T-helper 1 cell treated with Interleukin-12 subunit alpha and Interleukin-12 subunit beta and Interleukin-4 antibody, amounts not matched to agents 30 μg/mL and 1 μg/mL, for 36 hours (primary cell): ENCODE measurements at regions not wholly inside any gene's neighbourhood (a gene's known extent, or its start where the extent isn't known, plus 50 kb on each side); places are given as distances from the start of the nearest gene placed in this dataset.

Experiments used
- H3K27ac Mint-ChIP-seq: one replicate; pipeline ENCODE4 v1.8.0; 2021; ENCODE audit warnings: mild to moderate bottlenecking, mixed read lengths
- H3K27me3 Mint-ChIP-seq: one replicate; pipeline ENCODE4 v1.8.0; 2021; ENCODE audit warnings: low read depth, mixed read lengths
- H3K36me3 Mint-ChIP-seq: one replicate; pipeline ENCODE4 v1.8.0; 2021; ENCODE audit warnings: low read depth, mixed read lengths
- H3K4me1 Mint-ChIP-seq: one replicate; pipeline ENCODE4 v1.8.0; 2021; ENCODE audit warnings: low read depth, mixed read lengths
- H3K4me3 Mint-ChIP-seq: one replicate; pipeline ENCODE4 v1.8.0; 2021; ENCODE audit warnings: mild to moderate bottlenecking, moderate library complexity, mixed read lengths
- H3K9me3 Mint-ChIP-seq: one replicate; pipeline ENCODE4 v1.8.0; 2021; ENCODE audit warnings: mixed read lengths

DNA sequence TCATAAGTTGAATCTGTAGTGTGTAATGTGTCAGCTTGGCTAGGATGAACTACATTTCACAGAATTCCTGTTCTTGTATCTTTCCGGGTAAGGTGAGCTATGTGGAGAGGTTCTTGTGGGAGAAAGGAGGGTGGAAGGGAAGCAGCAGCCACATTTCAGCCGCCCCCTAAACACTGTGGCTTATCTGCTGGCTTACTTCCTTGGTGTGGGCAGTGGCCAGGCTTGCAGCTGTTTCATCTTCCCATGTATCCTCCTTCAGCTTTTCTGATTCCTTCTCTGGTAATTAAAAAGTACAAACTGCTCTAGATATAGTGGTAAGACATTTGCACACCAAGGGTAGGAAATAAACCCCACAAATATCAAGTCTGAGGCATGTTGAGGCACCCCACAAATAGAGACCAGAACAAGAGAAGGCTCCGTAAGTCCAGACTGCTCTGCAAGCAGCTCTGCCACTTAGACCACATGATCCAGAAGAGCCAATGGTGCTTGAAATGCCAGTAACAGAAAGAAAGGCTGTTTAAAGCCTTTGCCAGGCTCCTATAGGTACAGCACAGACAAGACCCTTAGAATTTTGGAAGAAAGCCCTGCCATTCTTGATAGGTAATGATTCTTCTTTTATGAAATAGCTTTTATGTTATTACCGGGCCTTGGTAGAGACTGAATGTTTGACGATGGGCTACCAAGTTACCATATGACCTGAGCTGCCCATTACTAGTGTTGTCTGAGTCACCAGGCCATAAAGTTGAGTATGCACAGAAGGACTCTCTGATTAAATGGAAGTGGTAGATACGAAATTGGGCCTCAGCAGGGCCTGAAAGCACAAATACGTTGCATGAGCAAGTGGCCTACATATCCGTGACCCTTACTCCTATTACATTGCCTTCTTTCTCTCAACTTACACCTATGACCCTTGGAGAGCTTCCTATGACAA is 215.0 kb upstream of the SGK1 start:
- no peak overlapping the region for H3K27ac Mint-ChIP-seq
- H3K4me1 Mint-ChIP-seq = peaks cover 40% of the 10 kb centered on the region
- H3K36me3 Mint-ChIP-seq = peaks cover 4% of the 10 kb centered on the region
- no peaks in the 10 kb centered on the region for H3K27me3 Mint-ChIP-seq
- no peak overlapping the region for H3K4me3 Mint-ChIP-seq
- peaks cover 7% of the 10 kb centered on the region for H3K9me3 Mint-ChIP-seq

DNA sequence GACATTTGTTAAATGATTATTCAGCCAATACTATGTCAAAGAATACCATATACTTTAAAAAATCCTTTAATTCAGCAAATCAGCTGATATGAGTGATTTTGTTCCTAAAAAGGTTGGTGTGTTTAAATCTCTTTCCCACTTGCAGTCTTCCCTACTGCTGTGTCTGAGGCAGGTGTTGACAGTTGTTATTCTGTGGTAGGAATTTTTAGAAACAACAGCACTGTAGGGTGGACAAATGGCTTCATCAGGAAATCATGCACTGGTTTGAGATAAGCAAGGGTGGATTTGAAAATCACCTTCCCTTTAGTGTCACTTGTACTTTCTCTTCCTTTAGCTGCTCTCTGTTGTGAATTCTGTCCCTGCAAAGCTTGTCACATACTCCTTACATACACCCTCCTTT is 213.7 kb upstream of the SGK1 start:
- H3K27me3 Mint-ChIP-seq = no peaks in the 10 kb centered on the region
- H3K9me3 Mint-ChIP-seq = peaks cover 7% of the 10 kb centered on the region

DNA sequence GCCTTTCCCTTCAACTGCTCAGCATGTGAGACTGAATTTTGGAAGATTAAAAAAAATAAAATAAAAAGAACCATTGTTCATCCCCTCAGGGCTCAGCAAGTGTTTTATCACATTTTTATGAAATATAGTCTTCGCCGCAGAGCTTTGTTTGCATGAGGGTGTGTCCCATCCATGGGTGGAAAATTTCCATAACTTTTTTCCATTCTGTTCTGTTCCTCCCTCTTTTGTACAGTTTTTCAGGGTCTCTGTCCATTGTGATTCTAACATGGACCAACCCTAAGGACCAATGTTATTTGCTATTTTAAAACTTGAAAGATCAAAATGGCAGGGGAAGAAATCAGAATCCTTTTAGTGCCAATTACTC is 213.3 kb upstream of the SGK1 start:
- H3K27ac Mint-ChIP-seq = no peak overlapping the region
- H3K27me3 Mint-ChIP-seq = no peaks in the 10 kb centered on the region
- peaks cover 7% of the 10 kb centered on the region for H3K9me3 Mint-ChIP-seq
- peaks cover 4% of the 10 kb centered on the region for H3K36me3 Mint-ChIP-seq
- H3K4me3 Mint-ChIP-seq = no peak overlapping the region
- H3K4me1 Mint-ChIP-seq = peaks cover 45% of the 10 kb centered on the region

More for the DNA sequence above, 213.7 kb upstream of the SGK1 start:
- Mint-ChIP-seq H3K36me3 (peaks cover 4% of the 10 kb centered on the region), H3K27ac (no peak overlapping the region), H3K4me3 (no peak overlapping the region), H3K4me1 (peaks cover 45% of the 10 kb centered on the region)

DNA sequence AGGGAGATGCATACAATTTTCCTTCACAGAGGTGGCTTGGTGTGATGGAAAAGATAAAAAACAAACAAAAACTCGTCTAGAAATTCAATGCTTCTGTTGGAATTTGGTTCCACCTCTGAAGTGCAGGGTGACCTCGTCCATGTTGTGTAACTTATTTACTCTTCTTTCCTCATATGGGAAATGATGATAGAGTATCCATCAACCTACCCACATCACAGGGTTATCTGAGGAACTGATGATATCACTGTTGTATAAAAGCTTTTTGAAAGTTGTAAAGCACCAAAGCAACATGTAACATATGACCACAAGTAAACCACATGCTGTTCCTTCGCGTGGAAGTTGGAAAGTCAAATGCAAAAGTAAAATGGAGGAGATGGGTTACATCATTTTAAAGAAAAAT is 212.0 kb upstream of the SGK1 start:
- H3K36me3 Mint-ChIP-seq = peaks cover 4% of the 10 kb centered on the region
- peak overlapping the region; percentile 8 for H3K27ac Mint-ChIP-seq
- no peaks in the 10 kb centered on the region for H3K27me3 Mint-ChIP-seq
- H3K4me1 Mint-ChIP-seq = peaks cover 47% of the 10 kb centered on the region
- peak overlapping the region; percentile 1 for H3K4me3 Mint-ChIP-seq
- H3K9me3 Mint-ChIP-seq = peaks cover 7% of the 10 kb centered on the region

DNA sequence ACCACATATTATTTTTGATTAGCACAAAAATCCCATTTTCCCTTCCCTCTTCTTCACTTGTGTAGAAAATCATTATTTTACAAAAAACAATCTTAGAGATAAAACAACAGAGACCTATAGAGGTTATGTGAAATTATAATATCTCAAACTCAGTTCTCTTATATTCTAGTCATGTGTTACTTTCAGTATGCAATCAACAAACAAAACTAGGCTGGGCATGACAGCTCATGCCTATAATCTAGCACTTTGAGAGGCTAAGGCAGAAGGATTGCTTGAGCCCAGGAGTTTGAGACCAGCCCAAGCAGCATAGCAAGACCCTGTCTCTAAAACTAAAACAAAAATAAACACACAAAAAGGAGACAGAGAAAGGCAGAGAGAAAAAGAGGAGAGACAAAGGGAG is 211.4 kb upstream of the SGK1 start:
- H3K27ac Mint-ChIP-seq = peak overlapping the region; percentile 10
- H3K4me3 Mint-ChIP-seq = peak overlapping the region; percentile 28
- H3K4me1 Mint-ChIP-seq = peaks cover 42% of the 10 kb centered on the region
- peaks cover 7% of the 10 kb centered on the region for H3K9me3 Mint-ChIP-seq
- no peaks in the 10 kb centered on the region for H3K27me3 Mint-ChIP-seq
- H3K36me3 Mint-ChIP-seq = peaks cover 4% of the 10 kb centered on the region

DNA sequence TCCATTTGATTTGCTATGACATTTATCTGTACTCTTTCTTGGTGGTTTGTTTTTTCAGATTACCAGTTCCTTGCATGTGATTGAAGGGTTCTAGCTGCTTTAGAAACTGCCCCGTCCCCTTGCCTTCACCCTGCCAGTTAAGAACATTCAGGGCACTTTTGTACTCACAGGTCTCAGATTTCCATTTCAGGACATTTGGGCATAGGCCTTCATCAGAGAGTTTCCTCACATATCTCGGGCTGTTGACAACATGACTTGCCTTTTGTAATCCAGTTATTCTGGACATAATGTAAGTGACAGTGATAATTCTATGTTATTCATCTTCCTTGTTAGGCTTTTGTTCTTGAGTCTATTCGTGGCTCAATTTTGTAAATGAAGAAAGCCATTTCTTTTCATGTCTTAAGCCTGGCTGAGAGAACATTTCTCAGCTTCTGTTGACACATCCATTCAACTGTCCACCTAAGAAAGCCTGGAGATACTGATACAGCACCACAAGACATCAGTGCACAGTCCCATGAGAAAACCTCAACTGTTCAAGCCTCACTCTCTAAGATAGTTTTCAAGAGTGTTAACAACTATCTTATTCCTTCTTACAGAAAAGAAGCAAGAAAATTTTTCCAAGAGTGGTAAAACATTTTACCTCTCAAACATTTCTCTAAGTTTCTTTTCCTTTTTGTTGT is 209.3 kb upstream of the SGK1 start:
- Mint-ChIP-seq H3K27ac (no peak overlapping the region), H3K27me3 (no peaks in the 10 kb centered on the region), H3K4me3 (no peak overlapping the region), H3K9me3 (peaks cover 4% of the 10 kb centered on the region), H3K4me1 (peaks cover 34% of the 10 kb centered on the region), H3K36me3 (peaks cover 2% of the 10 kb centered on the region)

DNA sequence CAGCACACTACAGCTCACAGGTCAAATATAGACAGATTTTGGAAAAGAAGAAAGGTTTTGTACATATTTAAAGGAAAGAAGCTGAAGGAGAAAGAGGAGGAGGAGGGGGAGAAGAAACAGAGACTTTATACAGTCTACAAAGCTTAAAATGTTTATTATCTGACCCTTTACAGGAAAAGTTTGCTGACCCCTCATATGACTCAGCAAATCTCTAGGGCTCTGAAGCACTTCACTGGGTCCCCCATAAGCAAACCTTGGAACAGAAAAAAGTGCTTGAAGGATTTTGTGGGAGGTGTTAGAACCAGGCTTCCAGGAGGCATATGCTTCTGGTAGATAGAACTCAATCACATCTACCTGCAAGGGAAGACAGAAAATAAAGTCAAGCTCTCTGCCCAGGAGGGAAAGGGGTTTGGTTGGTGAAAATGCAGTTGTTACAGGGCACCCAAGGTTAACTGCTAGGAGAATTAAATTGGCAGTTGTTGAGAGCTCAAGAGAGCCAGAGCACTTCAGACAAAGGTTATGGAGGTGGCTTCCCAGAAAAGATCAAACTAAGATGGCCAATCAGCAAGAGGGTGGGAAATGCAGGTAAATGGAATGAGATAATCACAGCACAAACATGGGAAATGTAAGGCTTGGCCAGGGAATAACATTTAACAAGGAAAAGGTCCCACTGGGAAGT is 207.4 kb upstream of the SGK1 start:
- peaks cover 36% of the 10 kb centered on the region for H3K4me1 Mint-ChIP-seq
- H3K36me3 Mint-ChIP-seq = peaks cover 4% of the 10 kb centered on the region
- no peaks in the 10 kb centered on the region for H3K27me3 Mint-ChIP-seq
- H3K9me3 Mint-ChIP-seq = peaks cover 4% of the 10 kb centered on the region
- no peak overlapping the region for H3K4me3 Mint-ChIP-seq
- no peak overlapping the region for H3K27ac Mint-ChIP-seq

DNA sequence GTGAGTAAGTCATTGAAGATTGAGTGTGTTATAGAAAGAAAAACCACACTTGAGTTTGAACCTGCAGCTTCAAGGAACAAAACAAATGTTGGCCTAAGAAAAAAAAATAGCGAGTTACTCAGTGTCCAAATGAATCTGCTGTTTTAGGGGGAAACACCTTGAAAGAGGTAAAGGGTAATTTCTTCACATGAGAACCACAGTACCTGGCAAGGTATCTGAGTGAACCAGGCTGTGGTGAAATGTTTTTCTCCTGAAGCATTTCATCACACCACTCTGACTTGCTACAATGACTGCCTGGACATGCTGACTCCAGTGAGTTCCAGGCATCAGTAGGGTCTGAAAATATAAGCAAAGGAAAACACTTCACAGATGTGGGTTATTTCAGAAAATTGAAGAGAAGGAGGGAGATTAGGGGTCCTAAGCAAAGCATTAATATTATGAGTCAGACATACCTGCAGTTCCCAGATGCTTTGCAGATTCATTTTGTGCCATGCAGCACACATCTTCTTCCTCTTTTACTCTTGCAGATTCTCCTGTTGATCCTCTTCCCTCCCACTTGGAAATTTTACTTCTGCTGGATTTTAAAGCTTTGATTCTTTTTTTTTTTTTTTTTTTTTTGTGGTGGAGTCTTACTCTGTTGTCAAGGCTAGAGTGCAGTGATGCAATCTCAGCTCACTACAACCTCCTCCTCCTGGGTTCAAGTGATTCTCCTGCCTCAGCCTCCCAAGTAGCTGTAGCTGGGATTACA is 206.2 kb upstream of the SGK1 start:
- Mint-ChIP-seq H3K4me3 (no peak overlapping the region), H3K36me3 (peaks cover 4% of the 10 kb centered on the region), H3K27me3 (no peaks in the 10 kb centered on the region), H3K4me1 (peaks cover 34% of the 10 kb centered on the region), H3K9me3 (no peaks in the 10 kb centered on the region), H3K27ac (no peak overlapping the region)

DNA sequence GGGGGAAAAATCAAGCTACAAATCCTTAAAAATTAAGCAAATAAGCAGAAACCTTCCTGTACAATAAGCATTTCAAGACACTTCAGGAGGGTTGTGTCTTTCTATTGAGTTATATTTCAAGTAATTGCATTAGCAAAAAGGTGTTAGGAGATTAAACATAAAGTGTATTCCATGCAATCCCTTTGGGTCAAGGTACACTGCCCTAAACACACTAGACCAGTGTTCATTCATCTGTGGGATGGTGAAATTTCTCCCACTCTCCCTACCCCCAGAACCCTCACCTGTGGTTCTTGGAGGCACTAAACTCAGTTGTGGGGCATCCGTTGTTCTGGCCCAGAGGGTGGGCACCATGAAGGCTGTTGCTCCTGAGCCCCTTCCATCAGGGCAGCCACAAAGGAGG is 205.1 kb upstream of the SGK1 start:
- H3K4me1 Mint-ChIP-seq = peaks cover 40% of the 10 kb centered on the region

DNA sequence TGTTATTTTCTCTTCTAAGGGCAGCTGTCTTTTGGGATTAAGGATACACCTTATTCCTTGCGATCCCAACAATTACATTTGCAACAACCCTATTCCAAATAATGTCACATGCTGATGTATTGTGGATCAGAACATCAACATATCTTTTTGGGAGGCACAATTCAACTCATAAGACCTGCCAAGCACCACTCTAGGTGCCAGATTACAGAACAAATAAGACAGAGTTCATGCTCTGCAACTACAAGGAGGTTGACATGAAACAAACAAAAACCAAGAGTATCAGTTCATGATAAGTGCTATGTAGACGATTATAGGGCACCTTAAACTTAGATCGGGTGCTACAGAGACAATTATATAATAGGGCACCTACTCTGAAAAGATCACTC is 203.2 kb upstream of the SGK1 start:
- H3K9me3 Mint-ChIP-seq = no peaks in the 10 kb centered on the region
- peaks cover 4% of the 10 kb centered on the region for H3K36me3 Mint-ChIP-seq
- peak overlapping the region; percentile 0 for H3K27ac Mint-ChIP-seq
- H3K27me3 Mint-ChIP-seq = no peaks in the 10 kb centered on the region
- no peak overlapping the region for H3K4me3 Mint-ChIP-seq
- peaks cover 39% of the 10 kb centered on the region for H3K4me1 Mint-ChIP-seq

More for the DNA sequence above, 205.1 kb upstream of the SGK1 start:
- H3K27ac Mint-ChIP-seq = no peak overlapping the region
- H3K4me3 Mint-ChIP-seq = no peak overlapping the region
- H3K27me3 Mint-ChIP-seq = no peaks in the 10 kb centered on the region
- H3K36me3 Mint-ChIP-seq = peaks cover 4% of the 10 kb centered on the region
- no peaks in the 10 kb centered on the region for H3K9me3 Mint-ChIP-seq

DNA sequence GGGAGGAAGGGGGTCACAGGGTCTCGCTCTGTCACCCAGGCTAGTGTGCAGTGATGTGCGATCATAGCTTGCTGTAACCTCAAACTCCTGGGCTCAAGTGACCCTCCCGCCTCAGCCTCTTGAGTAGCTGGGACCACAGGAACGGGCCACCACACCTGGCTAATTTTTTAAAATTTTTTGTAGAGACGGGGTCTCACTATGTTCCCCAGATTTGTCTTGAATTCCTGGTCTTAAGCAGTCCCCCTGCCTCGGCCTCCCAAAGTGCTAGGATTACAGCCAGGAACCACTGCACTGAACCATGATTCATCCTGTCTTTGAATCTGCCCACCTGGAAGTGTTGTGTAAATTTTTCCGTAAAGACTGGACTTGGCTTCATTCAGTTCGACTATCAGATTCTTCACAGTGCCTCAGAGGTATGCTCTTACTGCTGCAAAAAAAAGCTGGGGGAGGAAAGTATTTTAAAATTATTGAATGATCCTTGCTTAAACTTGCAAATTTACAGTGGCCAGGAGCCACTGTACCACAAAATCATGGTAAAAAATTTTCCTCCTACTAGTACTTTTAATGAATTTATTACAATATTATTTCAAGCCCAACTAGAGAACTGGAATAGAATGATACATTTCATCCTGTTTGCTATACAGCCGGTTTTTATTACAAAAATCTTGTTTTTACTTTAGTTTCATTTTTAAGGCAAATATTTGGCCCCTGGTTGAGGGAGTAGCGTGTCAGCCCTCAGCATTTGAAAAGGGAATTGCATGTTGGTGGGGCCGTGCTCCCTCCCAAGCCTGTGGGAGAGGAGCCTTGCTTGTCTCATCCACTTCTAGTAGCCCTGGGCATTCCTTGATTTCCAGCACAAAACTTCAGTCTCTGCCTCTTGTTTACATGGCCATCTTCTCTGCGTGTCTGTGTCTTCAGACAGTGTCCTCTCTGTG is 202.5 kb upstream of the SGK1 start:
- no peak overlapping the region for H3K4me3 Mint-ChIP-seq
- peaks cover 37% of the 10 kb centered on the region for H3K4me1 Mint-ChIP-seq
- H3K27ac Mint-ChIP-seq = peak overlapping the region; percentile 49
- no peaks in the 10 kb centered on the region for H3K9me3 Mint-ChIP-seq
- peaks cover 4% of the 10 kb centered on the region for H3K36me3 Mint-ChIP-seq
- no peaks in the 10 kb centered on the region for H3K27me3 Mint-ChIP-seq

DNA sequence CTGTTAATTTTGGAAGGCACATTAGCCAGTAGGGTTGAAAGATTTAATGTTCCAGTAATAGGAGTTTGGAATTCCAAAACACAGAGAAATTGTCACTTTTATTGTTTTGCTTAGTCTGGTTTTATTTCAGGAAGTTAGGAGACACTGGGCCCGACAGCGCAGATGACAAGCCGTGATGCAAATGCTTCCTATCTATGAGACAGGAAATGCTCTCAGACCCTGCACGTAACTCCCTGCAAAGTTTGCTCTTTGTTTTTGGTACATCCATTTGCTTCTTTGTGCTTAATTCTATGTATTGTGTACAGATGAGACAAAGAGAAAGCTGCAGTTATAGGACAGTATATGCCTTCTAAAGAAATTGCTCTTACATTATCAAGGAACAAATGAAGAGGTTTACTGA is 201.6 kb upstream of the SGK1 start:
- Mint-ChIP-seq H3K4me3 (peak overlapping the region; percentile 43), H3K9me3 (no peaks in the 10 kb centered on the region), H3K4me1 (peaks cover 33% of the 10 kb centered on the region), H3K27ac (peak overlapping the region; percentile 94), H3K36me3 (peaks cover 4% of the 10 kb centered on the region), H3K27me3 (no peaks in the 10 kb centered on the region)

DNA sequence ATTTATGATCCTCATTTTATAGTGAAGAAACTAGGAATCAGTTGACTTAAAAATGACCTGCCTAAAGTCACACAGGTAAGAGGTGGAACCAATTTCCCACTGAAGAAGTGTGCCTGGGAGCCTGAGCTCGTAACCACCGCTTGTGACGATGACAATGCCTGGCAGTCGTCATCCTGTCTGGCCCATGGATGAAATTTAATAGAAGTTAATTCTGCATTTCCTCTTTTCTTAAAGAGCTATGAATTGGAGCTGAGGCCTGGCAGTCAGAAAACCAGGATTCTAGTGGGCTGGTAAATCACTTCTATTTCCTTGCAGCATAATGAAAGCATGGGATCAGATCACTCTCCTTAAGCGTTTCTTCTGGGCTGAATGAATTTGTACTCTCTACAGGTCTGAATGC is 200.0 kb upstream of the SGK1 start:
- H3K27me3 Mint-ChIP-seq = no peaks in the 10 kb centered on the region
- no peak overlapping the region for H3K4me3 Mint-ChIP-seq
- H3K4me1 Mint-ChIP-seq = peaks cover 28% of the 10 kb centered on the region
- H3K27ac Mint-ChIP-seq = no peak overlapping the region
- no peaks in the 10 kb centered on the region for H3K9me3 Mint-ChIP-seq
- peaks cover 4% of the 10 kb centered on the region for H3K36me3 Mint-ChIP-seq
